Skeletal muscle tissue (tissue), 3 donors: ENCODE measurements at regions not wholly inside any gene's neighbourhood (a gene's known extent, or its start where the extent isn't known, plus 50 kb on each side); places are given as distances from the start of the nearest gene placed in this dataset.
A peak's percentile ranks its signal among the peaks of the same experiment; 100 is the strongest.
"Not testable (repeated sequence)": the region's sequence is repeated elsewhere in the genome, so short reads cannot be mapped to it uniquely, and the experiment has no call there.

ENCODE experiments used
- H3K27ac ChIP-seq: one replicate; pipeline ENCODE4 v1.7.0; 2013; ENCODE audit warnings: mild to moderate bottlenecking, low read depth, low read length, inconsistent platforms
- H3K27me3 ChIP-seq, 3 donors: one replicate each; pipeline ENCODE4 v1.7.0; 2013; ENCODE audit warnings: low read length in 3 of 3; ENCODE audit not compliant: control insufficient read depth in 3 of 3, insufficient read depth in 3 of 3
- H3K36me3 ChIP-seq, 3 donors: one replicate each; pipeline ENCODE4 v1.7.0; 2013; ENCODE audit warnings: low read length in 3 of 3; ENCODE audit not compliant: control insufficient read depth in 3 of 3, insufficient read depth in 3 of 3
- H3K4me1 ChIP-seq, 3 donors: one replicate each; pipeline ENCODE4 v1.7.0; 2013; ENCODE audit warnings: low read length in 3 of 3, mild to moderate bottlenecking in 3 of 3; ENCODE audit not compliant: control insufficient read depth in 3 of 3, insufficient read depth in 3 of 3
- H3K4me3 ChIP-seq, 3 donors: one replicate each; pipeline ENCODE4 v1.7.0; 2013; ENCODE audit warnings: low read length in 3 of 3
- H3K9ac ChIP-seq, 3 donors: one replicate each; pipeline ENCODE4 v1.7.0; 2013; ENCODE audit warnings: low read length in 3 of 3, mild to moderate bottlenecking in 3 of 3, moderate library complexity in 2 of 3, low read depth in 1 of 3
- H3K9me3 ChIP-seq, 3 donors: one replicate each; pipeline ENCODE4 v1.7.0; 2013; ENCODE audit warnings: low read length in 3 of 3; ENCODE audit not compliant: control insufficient read depth in 3 of 3
- donor health status: Osteomylitis.

DNA sequence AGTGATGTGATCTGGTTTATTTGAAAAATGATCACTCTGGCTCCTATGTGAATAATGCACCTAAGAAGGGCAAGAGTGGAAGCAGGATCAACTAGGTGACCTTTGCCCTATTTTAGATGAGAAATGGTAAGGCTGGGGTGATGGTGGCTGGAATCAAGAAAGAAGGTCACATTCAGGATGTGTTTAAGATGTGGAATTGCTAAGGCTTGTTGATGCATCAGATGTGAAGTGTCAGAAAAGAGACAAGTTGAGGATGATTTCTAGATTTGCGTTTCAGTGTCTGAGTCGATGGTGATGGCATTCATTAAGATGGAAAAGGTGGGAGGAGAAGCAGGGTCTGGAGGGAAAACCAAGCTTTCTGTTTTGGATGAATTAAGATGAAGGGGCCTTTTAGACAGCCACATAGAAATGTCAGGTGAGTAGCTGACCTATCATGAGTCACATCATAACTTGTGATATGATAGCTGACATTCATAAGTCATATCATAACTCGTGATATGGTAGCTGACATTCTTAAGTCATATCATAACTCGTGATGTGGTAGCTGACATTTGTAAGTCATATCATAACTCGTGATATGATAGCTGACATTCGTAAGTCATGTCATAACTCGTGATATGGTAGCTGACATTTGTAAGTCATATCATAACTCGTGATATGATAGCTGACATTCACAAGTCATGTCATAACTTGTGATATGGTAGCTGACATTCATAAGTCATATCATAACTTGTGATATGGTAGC lies 101.2 kb upstream of the SEC11C start:
- Histone ChIP-seq H3K4me1 (peaks cover 3 to 8% (median 8%) of the 10 kb centered on the region in 3 donors), H3K27me3 (no peaks in the 10 kb centered on the region), H3K4me3 (no peak overlapping the region), H3K9ac (no peak overlapping the region), H3K36me3 (no peaks in the 10 kb centered on the region), H3K27ac (no peak overlapping the region), H3K9me3 (no peaks in the 10 kb centered on the region)

DNA sequence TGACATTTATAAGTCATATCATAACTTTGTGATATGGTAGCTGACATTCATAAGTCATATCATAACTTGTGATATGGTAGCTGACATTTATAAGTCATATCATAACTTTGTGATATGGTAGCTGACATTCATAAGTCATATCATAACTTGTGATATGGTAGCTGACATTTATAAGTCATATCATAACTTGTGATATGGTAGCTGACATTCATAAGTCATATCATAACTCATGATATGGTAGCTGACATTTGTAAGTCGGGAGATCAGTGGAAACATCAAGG lies 100.7 kb upstream of the SEC11C start:
- not testable (repeated sequence) for H3K9me3 ChIP-seq, H3K27me3 ChIP-seq, H3K4me1 ChIP-seq

DNA sequence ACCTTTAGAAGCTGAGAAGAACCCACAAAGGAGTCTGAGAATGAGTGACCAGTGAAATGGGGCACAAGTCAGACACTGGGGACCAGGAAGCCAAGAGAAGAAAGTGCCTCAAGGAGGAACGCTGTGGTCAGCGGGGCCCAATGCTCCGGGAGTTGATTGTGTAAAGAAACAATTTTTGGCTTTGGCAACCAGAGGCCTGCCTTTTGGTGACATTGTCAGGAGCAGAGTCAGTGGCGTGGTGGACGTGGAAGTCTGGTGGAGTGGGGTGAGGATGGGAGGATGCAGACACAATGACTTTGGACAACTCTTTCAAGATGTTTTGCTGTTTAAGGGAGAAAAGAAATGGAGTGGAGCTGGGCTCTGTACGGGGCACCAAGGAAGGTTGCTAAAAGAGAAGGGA lies 100.2 kb upstream of the SEC11C start:
- Histone ChIP-seq H3K4me3 (no peak overlapping the region), H3K27ac (no peak overlapping the region), H3K9ac (no peak overlapping the region), H3K9me3 (no peaks in the 10 kb centered on the region), H3K36me3 (no peaks in the 10 kb centered on the region), H3K4me1 (peaks cover 4 to 8% (median 8%) of the 10 kb centered on the region in 3 donors), H3K27me3 (no peaks in the 10 kb centered on the region)

More for the DNA sequence above, 100.7 kb upstream of the SEC11C start:
- H3K4me3 ChIP-seq, H3K9ac ChIP-seq, H3K36me3 ChIP-seq, H3K27ac ChIP-seq: not testable (repeated sequence)

DNA sequence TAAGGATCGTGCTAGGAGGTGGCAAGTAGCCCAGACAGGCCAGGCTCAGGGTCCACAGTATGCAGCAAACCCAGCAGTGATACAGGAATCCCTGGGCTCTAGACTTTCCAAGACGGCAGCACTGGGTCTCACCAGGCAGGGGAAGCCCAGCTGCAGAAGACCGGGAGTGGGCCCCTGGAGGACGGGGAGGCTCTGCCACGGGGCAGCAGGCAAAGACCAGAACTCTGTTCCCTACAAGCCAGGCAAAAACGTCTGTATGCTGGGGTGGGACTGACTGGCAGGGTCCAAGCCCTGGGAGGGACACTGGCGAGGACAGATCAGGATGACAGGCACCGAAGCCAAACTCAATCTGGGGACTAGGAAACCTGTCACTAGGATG lies 98.9 kb upstream of the SEC11C start:
- Histone ChIP-seq H3K9ac (no peak overlapping the region), H3K27ac (no peak overlapping the region), H3K4me3 (no peak overlapping the region), H3K9me3 (no peaks in the 10 kb centered on the region), H3K36me3 (no peaks in the 10 kb centered on the region), H3K27me3 (no peaks in the 10 kb centered on the region), H3K4me1 (peaks cover 5 to 8% (median 5%) of the 10 kb centered on the region in 3 donors)

DNA sequence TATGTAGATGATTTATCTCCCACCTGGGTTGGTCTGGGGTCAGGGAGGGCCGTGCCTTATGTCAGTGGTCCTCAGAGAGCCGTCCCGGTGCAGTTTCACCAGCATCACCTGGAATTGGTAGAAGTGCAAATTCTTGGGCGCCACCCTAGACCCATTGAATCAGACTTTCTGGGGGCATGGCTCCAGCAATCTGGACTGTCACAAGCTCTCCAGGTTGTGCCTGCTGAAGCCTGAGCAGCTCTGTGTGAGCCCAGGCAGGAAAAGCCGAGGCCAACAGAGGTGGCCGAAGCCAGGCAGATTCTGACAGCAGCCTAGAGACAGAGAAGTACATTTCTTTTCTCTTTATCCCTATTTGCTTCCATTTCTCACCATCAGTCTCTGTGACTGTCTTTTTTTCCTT lies 98.4 kb upstream of the SEC11C start:
- Histone ChIP-seq H3K4me1 (peaks cover 5 to 8% (median 5%) of the 10 kb centered on the region in 3 donors), H3K9ac (no peak overlapping the region), H3K4me3 (no peak overlapping the region), H3K27me3 (no peaks in the 10 kb centered on the region), H3K9me3 (no peaks in the 10 kb centered on the region), H3K27ac (no peak overlapping the region), H3K36me3 (no peaks in the 10 kb centered on the region)

DNA sequence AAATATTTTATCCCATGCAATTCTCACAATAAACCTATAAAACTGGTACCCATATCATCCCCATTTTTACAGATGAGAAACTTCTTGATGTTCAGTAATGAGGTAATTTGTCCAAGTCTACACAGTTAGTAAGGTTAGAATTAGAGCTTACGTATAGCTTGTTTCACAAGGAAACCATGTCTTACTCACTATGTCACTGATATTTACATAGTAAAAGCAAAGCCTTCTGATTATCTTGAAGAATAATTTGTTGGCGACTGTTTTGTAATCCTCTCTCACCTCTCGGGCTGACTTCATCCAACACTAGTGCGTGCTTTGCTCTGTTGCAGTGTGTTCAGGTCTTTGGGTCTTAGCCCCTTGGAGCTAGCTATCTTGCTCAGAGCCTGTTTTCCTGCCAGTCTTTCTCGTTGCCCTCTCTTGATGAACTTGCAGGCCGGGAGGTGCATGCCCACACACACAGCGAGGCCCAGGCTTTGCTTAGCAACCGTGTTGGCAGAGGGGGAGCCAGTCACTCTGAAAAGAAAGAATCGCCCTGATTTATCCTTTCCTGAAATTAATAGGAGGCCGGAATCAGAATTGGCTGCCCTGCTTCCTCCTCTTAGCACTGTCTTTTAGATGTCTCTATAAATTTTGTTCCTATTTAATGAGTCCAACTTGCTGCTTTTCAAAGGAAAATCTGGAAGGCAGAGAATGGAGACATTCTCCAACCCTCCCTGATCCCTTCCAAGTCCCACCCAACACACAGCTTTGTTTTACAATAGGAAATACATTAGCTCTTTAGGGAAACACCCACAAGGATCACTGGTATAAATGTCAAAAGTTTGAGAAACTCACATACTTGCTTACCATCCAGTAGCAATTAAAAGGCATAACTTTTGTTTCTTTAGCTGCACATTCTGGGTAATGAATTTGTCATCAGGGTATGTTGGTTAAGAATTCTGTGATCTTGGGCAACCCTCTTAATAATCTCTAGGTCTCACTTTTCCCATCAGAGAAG lies 97.6 kb upstream of the SEC11C start:
- Histone ChIP-seq H3K9me3 (no peaks in the 10 kb centered on the region), H3K27ac (peak overlapping the region; percentile 23), H3K4me1 (peaks cover 5 to 8% (median 5%) of the 10 kb centered on the region in 3 donors), H3K36me3 (no peaks in the 10 kb centered on the region), H3K27me3 (no peaks in the 10 kb centered on the region), H3K9ac (no peak overlapping the region), H3K4me3 (no peak overlapping the region)

DNA sequence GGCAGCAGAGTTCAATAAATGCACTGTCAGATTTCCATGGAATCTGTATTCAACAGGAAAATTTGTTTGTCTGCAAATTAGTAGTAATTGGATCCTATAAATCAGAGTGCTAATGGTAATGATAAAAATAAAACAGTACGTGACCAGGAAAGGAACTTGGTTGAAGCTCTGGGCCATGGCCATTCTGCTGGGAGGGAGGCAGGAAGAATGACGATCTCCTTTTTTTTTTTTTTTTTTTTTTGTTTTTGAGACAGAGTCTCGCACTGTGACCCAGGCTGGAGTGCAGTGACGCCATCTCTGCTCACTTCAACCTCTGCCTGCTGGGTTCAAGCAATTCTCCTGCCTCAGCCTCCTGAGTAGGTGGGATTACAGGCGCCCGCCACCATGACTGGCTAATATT lies 94.8 kb upstream of the SEC11C start:
- no peaks in the 10 kb centered on the region for H3K36me3 ChIP-seq
- no peak overlapping the region for H3K4me3 ChIP-seq
- H3K4me1 ChIP-seq: peaks cover 0 to 8% (median 8%) of the 10 kb centered on the region in 3 donors
- no peak overlapping the region for H3K9ac ChIP-seq
- no peaks in the 10 kb centered on the region for H3K9me3 ChIP-seq
- H3K27me3 ChIP-seq: no peaks in the 10 kb centered on the region
- H3K27ac ChIP-seq: peak overlapping the region; percentile 44

DNA sequence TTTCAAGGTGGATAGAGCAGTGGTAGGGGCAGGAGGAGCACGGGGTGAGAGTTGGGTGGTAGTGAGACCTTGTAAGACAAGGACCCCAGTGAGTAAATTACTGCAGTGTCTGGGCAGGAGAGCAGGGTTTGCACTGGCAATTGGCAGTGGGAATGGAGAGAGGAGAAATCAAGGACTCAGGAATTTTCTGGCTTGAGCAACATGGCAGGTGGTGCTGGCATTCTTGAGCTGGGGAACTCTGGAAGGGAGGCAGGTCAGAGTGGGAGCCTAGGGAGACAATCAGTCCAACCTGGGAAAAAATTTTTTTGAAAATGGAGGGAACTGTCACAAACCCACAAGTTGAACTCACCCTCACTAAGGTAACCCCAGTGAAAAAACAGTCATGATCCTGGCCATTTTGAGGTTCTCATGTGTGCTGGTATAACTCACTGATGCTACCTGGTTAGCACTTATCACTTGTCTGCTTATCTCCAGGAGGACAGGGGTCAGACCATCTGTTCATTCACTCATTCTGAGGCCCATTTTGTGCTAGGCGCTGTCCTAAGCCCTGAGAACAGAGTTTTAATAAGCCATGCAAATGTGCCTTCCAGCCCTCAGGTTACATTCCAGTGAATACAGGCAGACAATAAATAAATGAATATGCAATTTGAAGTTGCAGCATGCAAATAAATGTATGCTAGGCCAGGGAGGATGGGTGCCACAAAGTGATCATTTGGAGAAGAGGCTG lies 92.2 kb upstream of the SEC11C start:
- no peak overlapping the region for H3K4me3 ChIP-seq
- no peaks in the 10 kb centered on the region for H3K36me3 ChIP-seq
- H3K27me3 ChIP-seq: no peaks in the 10 kb centered on the region
- no peak overlapping the region for H3K9ac ChIP-seq
- H3K9me3 ChIP-seq: no peaks in the 10 kb centered on the region
- no peak overlapping the region for H3K27ac ChIP-seq
- peaks cover 4 to 12% (median 10%) of the 10 kb centered on the region in 3 donors for H3K4me1 ChIP-seq

DNA sequence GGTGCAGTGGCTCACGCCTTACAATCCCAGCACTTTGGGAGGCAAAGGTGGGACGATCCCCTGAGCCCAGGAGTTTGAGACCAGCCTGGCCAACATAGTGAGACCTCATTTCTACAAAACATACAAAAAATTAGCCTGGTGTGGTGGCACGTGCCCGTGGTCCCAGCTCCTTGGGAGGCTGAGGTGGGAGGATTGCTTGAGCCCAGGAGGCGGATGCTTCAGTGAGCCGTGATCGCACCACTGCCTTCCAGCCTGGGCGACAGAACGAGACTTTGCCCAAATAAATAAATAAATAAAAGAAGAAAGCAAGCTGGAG lies 91.7 kb upstream of the SEC11C start:
- Histone ChIP-seq H3K27ac (no peak overlapping the region), H3K36me3 (no peaks in the 10 kb centered on the region), H3K4me3 (no peak overlapping the region), H3K9me3 (no peaks in the 10 kb centered on the region), H3K4me1 (peaks cover 6 to 12% (median 10%) of the 10 kb centered on the region in 3 donors), H3K9ac (no peak overlapping the region), H3K27me3 (no peaks in the 10 kb centered on the region)

DNA sequence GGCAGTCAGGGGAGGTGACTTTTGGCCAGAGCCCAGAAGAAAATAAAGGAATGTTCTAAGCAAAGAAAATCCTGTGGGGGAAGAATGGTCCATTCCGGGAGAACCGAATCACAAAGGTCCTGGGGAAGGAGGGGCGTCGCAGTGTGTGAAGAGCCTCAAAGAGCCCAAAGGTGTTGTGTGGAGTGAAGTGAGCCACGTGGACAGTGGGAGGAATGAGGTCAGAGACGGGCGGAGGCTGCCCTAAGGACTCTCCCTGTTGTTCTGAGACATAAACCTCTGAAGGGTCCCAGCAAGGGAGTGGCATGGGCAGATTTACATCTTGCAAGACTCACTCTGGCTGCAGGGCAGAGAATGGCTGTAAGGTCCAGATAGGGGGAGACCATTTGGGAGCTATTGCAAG lies 91.3 kb upstream of the SEC11C start:
- Histone ChIP-seq H3K36me3 (no peaks in the 10 kb centered on the region), H3K27me3 (no peaks in the 10 kb centered on the region), H3K27ac (no peak overlapping the region), H3K9ac (no peak overlapping the region), H3K4me3 (no peak overlapping the region), H3K9me3 (no peaks in the 10 kb centered on the region), H3K4me1 (peaks cover 9 to 12% (median 10%) of the 10 kb centered on the region in 3 donors)
